ENCODE measurements at regions not wholly inside any gene's neighbourhood (a gene's known extent, or its start where the extent isn't known, plus 50 kb on each side); places are given as distances from the start of the nearest gene placed in this dataset.

DNA sequence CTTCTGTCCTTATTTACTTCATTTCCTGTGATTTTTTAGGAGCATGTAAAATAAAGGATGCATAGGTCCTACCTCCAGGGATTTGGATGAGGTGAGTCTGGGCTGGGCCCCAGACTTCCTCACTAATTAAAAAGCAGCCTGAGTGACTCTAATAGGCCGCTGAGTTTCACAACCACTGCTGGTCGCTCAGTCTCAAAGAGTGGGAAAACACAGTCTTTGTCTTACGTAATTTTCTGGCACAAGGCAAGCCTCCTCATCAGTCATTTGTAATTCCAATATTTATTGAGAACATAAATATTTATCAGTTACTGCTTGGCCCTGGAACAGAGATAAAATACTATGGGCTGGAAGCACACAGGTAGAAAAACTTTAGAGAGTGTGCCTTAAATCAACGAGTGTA lies 195.4 kb upstream of the RUNX1 start (continued):
- TF ChIP-seq, protein P1, sequence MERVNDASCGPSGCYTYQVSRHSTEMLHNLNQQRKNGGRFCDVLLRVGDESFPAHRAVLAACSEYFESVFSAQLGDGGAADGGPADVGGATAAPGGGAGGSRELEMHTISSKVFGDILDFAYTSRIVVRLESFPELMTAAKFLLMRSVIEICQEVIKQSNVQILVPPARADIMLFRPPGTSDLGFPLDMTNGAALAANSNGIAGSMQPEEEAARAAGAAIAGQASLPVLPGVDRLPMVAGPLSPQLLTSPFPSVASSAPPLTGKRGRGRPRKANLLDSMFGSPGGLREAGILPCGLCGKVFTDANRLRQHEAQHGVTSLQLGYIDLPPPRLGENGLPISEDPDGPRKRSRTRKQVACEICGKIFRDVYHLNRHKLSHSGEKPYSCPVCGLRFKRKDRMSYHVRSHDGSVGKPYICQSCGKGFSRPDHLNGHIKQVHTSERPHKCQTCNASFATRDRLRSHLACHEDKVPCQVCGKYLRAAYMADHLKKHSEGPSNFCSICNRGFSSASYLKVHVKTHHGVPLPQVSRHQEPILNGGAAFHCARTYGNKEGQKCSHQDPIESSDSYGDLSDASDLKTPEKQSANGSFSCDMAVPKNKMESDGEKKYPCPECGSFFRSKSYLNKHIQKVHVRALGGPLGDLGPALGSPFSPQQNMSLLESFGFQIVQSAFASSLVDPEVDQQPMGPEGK (CRISPR knock-in tag; IDR thresholded peaks at IDR 0.05; ENCODE audit: borderline replicate concordance) = no peak
- TF ChIP-seq TOX (CRISPR knock-in tag; IDR thresholded peaks at IDR 0.05; ENCODE audit: borderline replicate concordance) = no peak
- TF ChIP-seq ZNF8 (CRISPR knock-in tag; IDR thresholded peaks at IDR 0.05) = no peak

DNA sequence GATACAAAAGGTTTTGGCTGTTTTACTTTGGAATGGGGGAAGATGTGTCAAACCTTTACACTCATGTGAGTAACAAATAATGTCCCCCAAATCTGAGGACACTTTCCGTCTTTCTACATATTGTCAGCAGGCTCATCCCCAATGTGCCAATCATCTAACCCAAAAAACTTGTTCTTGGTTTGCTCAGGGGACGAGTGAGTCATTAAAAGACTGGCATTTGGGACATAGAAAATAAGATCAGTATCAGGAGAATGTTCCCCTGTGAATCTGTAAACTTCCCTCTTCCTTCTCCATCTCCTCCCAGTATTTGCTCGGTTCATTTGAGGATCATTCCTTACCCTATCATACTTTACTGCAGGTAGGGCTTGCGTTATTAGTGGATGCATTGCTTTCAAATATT lies 194.1 kb upstream of the RUNX1 start:
- TF ChIP-seq ZNF565 (CRISPR knock-in tag; conservative IDR thresholded peaks at IDR 0.05; ENCODE audit: low read depth) (no peak), TCF4 (CRISPR knock-in tag; IDR thresholded peaks at IDR 0.05; ENCODE audit: borderline replicate concordance) (no peak), PPARA (CRISPR knock-in tag; IDR thresholded peaks at IDR 0.05; ENCODE audit: borderline replicate concordance) (no peak), TOX (CRISPR knock-in tag; IDR thresholded peaks at IDR 0.05; ENCODE audit: borderline replicate concordance) (no peak), ZC3H10 (CRISPR knock-in tag; IDR thresholded peaks at IDR 0.05) (no peak), GLIS3 (CRISPR knock-in tag; IDR thresholded peaks at IDR 0.05) (no peak), BACH2 (CRISPR knock-in tag; IDR thresholded peaks at IDR 0.05; ENCODE audit: borderline replicate concordance) (no peak), CSDC2 (CRISPR knock-in tag; IDR thresholded peaks at IDR 0.05) (no peak), ARNTL (CRISPR knock-in tag; IDR thresholded peaks at IDR 0.05; ENCODE audit: borderline replicate concordance, low read depth) (no peak), ZFP3 (CRISPR knock-in tag; IDR thresholded peaks at IDR 0.05) (no peak), OSR1 (CRISPR knock-in tag; IDR thresholded peaks at IDR 0.05) (no peak), ZFP30 (CRISPR knock-in tag; IDR thresholded peaks at IDR 0.05) (no peak), ESRRG (CRISPR knock-in tag; IDR thresholded peaks at IDR 0.05) (no peak), ZNF8 (CRISPR knock-in tag; IDR thresholded peaks at IDR 0.05) (no peak)
- TF ChIP-seq, protein P2, sequence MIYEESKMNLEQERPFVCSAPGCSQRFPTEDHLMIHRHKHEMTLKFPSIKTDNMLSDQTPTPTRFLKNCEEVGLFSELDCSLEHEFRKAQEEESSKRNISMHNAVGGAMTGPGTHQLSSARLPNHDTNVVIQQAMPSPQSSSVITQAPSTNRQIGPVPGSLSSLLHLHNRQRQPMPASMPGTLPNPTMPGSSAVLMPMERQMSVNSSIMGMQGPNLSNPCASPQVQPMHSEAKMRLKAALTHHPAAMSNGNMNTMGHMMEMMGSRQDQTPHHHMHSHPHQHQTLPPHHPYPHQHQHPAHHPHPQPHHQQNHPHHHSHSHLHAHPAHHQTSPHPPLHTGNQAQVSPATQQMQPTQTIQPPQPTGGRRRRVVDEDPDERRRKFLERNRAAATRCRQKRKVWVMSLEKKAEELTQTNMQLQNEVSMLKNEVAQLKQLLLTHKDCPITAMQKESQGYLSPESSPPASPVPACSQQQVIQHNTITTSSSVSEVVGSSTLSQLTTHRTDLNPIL (CRISPR knock-in tag; IDR thresholded peaks at IDR 0.05; ENCODE audit: low read depth) = no peak
- TF ChIP-seq, protein P3, sequence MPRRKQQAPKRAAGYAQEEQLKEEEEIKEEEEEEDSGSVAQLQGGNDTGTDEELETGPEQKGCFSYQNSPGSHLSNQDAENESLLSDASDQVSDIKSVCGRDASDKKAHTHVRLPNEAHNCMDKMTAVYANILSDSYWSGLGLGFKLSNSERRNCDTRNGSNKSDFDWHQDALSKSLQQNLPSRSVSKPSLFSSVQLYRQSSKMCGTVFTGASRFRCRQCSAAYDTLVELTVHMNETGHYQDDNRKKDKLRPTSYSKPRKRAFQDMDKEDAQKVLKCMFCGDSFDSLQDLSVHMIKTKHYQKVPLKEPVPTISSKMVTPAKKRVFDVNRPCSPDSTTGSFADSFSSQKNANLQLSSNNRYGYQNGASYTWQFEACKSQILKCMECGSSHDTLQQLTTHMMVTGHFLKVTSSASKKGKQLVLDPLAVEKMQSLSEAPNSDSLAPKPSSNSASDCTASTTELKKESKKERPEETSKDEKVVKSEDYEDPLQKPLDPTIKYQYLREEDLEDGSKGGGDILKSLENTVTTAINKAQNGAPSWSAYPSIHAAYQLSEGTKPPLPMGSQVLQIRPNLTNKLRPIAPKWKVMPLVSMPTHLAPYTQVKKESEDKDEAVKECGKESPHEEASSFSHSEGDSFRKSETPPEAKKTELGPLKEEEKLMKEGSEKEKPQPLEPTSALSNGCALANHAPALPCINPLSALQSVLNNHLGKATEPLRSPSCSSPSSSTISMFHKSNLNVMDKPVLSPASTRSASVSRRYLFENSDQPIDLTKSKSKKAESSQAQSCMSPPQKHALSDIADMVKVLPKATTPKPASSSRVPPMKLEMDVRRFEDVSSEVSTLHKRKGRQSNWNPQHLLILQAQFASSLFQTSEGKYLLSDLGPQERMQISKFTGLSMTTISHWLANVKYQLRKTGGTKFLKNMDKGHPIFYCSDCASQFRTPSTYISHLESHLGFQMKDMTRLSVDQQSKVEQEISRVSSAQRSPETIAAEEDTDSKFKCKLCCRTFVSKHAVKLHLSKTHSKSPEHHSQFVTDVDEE (CRISPR knock-in tag; IDR thresholded peaks at IDR 0.05) = no peak
- ATAC-seq = no peak

DNA sequence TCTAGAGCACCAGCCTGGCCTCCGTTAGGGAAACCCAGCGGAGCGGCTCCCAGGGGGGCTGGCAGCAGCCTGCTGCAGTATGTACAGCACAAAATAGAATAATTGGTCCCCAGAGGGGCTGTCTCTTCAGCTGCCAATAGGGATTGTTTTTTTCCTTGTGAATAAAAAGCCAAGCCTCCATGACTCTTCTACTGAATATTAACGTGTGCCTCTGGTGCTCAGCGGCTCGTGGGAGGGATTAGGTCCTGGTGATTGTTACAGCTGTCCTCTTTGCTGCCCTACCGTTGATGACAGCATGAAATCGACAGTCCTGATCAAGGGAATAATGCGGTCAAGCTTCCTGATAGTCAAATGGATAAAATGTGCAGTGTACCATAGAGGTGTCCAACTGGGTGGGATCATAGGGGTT lies 190.7 kb upstream of the RUNX1 start:
- peak; percentile 25; the same call in 2 of the 3 replicates for ATAC-seq
- TF ChIP-seq ZNF70 (CRISPR knock-in tag; IDR thresholded peaks at IDR 0.05) = no peak
- no peak for TF ChIP-seq GLIS3 (CRISPR knock-in tag; IDR thresholded peaks at IDR 0.05)
- TF ChIP-seq ZC3H10 (CRISPR knock-in tag; IDR thresholded peaks at IDR 0.05) = no peak
- no peak for TF ChIP-seq ARNTL (CRISPR knock-in tag; IDR thresholded peaks at IDR 0.05; ENCODE audit: borderline replicate concordance, low read depth)
- no peak for TF ChIP-seq TOX (CRISPR knock-in tag; IDR thresholded peaks at IDR 0.05; ENCODE audit: borderline replicate concordance)
- TF ChIP-seq ZFP30 (CRISPR knock-in tag; IDR thresholded peaks at IDR 0.05) = no peak
- TF ChIP-seq RARB (CRISPR knock-in tag; IDR thresholded peaks at IDR 0.05) = no peak

DNA sequence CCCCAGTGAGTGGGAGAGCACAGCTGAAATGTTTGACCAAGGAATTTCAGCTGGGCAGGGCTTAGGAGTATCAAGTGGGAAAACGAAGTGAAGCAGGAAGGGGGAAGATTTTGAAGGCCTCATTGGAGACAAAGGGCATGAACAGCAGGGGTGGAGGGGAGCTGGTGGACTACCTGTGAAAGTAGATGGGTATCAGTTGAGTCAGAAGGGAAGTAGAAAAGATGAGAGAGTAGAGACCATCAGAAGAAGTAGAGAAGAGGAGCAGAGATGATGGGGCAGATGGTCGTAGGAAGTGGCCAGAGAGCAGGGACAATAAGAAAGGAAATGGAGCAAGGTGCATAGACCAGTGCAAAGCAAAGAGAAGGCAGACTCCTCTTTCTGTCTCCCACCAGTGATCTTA lies 189.0 kb upstream of the RUNX1 start:
- no peak for ATAC-seq
- TF ChIP-seq, protein P4, sequence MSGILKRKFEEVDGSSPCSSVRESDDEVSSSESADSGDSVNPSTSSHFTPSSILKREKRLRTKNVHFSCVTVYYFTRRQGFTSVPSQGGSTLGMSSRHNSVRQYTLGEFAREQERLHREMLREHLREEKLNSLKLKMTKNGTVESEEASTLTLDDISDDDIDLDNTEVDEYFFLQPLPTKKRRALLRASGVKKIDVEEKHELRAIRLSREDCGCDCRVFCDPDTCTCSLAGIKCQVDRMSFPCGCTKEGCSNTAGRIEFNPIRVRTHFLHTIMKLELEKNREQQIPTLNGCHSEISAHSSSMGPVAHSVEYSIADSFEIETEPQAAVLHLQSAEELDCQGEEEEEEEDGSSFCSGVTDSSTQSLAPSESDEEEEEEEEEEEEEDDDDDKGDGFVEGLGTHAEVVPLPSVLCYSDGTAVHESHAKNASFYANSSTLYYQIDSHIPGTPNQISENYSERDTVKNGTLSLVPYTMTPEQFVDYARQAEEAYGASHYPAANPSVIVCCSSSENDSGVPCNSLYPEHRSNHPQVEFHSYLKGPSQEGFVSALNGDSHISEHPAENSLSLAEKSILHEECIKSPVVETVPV (CRISPR knock-in tag; IDR thresholded peaks at IDR 0.05) = no peak
- no peak for TF ChIP-seq BACH2 (CRISPR knock-in tag; IDR thresholded peaks at IDR 0.05; ENCODE audit: borderline replicate concordance)
- TF ChIP-seq, protein P2 (CRISPR knock-in tag; IDR thresholded peaks at IDR 0.05; ENCODE audit: low read depth) = no peak
- TF ChIP-seq ZFP30 (CRISPR knock-in tag; IDR thresholded peaks at IDR 0.05) = no peak
- TF ChIP-seq ZC3H10 (CRISPR knock-in tag; IDR thresholded peaks at IDR 0.05) = no peak
- no peak for TF ChIP-seq TOX (CRISPR knock-in tag; IDR thresholded peaks at IDR 0.05; ENCODE audit: borderline replicate concordance)
- TF ChIP-seq SNAI2 (CRISPR knock-in tag; IDR thresholded peaks at IDR 0.05) = no peak
- no peak for TF ChIP-seq ISL1 (CRISPR knock-in tag; IDR thresholded peaks at IDR 0.05)
- TF ChIP-seq, protein P1 (CRISPR knock-in tag; IDR thresholded peaks at IDR 0.05; ENCODE audit: borderline replicate concordance) = no peak
- TF ChIP-seq, protein P5, sequence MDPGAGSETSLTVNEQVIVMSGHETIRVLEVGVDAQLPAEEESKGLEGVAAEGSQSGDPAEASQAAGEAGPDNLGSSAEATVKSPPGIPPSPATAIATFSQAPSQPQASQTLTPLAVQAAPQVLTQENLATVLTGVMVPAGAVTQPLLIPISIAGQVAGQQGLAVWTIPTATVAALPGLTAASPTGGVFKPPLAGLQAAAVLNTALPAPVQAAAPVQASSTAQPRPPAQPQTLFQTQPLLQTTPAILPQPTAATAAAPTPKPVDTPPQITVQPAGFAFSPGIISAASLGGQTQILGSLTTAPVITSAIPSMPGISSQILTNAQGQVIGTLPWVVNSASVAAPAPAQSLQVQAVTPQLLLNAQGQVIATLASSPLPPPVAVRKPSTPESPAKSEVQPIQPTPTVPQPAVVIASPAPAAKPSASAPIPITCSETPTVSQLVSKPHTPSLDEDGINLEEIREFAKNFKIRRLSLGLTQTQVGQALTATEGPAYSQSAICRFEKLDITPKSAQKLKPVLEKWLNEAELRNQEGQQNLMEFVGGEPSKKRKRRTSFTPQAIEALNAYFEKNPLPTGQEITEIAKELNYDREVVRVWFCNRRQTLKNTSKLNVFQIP (CRISPR knock-in tag; IDR thresholded peaks at IDR 0.05; ENCODE audit: borderline replicate concordance, low read depth) = no peak
- TF ChIP-seq ZFP3 (CRISPR knock-in tag; IDR thresholded peaks at IDR 0.05) = no peak
- no peak for TF ChIP-seq OSR1 (CRISPR knock-in tag; IDR thresholded peaks at IDR 0.05)
- no peak for TF ChIP-seq ZNF565 (CRISPR knock-in tag; conservative IDR thresholded peaks at IDR 0.05; ENCODE audit: low read depth)
- no peak for TF ChIP-seq ESRRG (CRISPR knock-in tag; IDR thresholded peaks at IDR 0.05)
- TF ChIP-seq TCF4 (CRISPR knock-in tag; IDR thresholded peaks at IDR 0.05; ENCODE audit: borderline replicate concordance) = no peak
- no peak for TF ChIP-seq RARB (CRISPR knock-in tag; IDR thresholded peaks at IDR 0.05)
- no peak for TF ChIP-seq CSDC2 (CRISPR knock-in tag; IDR thresholded peaks at IDR 0.05)

Data from SK-N-SH treated with all-trans-retinoic acid at 6 μM for 48 hours (cell line).